A549 (cell line): ENCODE measurements at regions not wholly inside any gene's neighbourhood (a gene's known extent, or its start where the extent isn't known, plus 50 kb on each side); places are given as distances from the start of the nearest gene placed in this dataset.

Experiments
- CBX8 ChIP-seq: fragments of 200-600 bp; sonication (generic); IDR thresholded peaks from 2 replicates; pipeline ENCODE4 v1.6.1; 2016
- CEBPB ChIP-seq, 2 experiments: fragments of >200 bp in 1 of 2; sonication (Bioruptor Twin) in 1 of 2; formaldehyde crosslinking in 1 of 2; IDR thresholded peaks; 2 replicates each; pipeline ENCODE4 v1.6.1; 2012 to 2016
- CHD2 ChIP-seq: fragments of 150-350 bp; IDR thresholded peaks from 2 replicates; pipeline ENCODE4 v1.6.1; 2014; ENCODE audit warnings: low read length; ENCODE audit not compliant: partially characterized antibody
- CTCF ChIP-seq: fragments of >200 bp; sonication (Bioruptor Twin); formaldehyde crosslinking; IDR thresholded peaks from 3 replicates; pipeline ENCODE4 v1.5.1; 2016
- EHMT2 ChIP-seq: fragments of 200-600 bp; sonication (generic); IDR thresholded peaks from 2 replicates; pipeline ENCODE4 v1.6.1; 2016; ENCODE audit warnings: antibody characterized with exemption, low read depth, mild to moderate bottlenecking, moderate library complexity
- ELK1 ChIP-seq: fragments of 150-350 bp; IDR thresholded peaks from 2 replicates; pipeline ENCODE4 v1.6.1; 2014; ENCODE audit warnings: low read depth, mild to moderate bottlenecking, low read length
- POLR2A ChIP-seq: IDR thresholded peaks from 2 replicates; pipeline ENCODE4 v1.6.1; 2012; ENCODE audit warnings: mild to moderate bottlenecking, low read length
- RARB ChIP-seq: fragments of 250-450 bp; sonication (Bioruptor Pico); IDR thresholded peaks from 2 replicates; pipeline ENCODE4 v1.8.0; 2021; ENCODE audit warnings: mild to moderate bottlenecking, moderate library complexity
- REST ChIP-seq: fragments of 200-600 bp; sonication (generic); IDR thresholded peaks from 2 replicates; pipeline ENCODE4 v1.6.1; 2016; ENCODE audit warnings: antibody characterized with exemption, mild to moderate bottlenecking, moderate library complexity

DNA sequence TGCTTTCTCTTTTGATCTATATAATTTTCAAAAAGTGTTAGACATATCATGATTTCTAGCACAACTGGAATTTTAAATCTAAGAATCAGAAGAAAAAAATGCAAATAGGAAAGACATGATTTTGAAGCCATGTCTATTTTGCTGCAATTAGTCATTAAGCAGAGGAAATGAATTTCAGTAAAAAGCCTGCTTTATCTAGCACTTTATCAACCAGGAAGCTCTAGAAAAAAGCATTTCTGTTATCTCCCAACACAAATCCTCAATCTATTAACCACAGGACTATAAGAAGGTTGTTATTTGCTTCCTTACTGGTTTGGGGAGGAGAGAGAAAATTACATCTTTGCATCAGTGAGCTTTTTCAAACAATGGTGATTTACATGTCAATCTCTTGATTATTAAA is 716.7 kb downstream of the DIAPH3 start:
- TF ChIP-seq REST (no peak), POLR2A (no peak), CTCF (no peak), CBX8 (no peak), RARB (CRISPR knock-in tag) (no peak), CHD2 (no peak), CEBPB (IDR thresholded peaks at IDR 0.05) (no peak), ELK1 (no peak), EHMT2 (no peak)
